Spinal cord (tissue), 9 donors: ENCODE measurements at regions not wholly inside any gene's neighbourhood (a gene's known extent, or its start where the extent isn't known, plus 50 kb on each side); places are given as distances from the start of the nearest gene placed in this dataset.

Source experiments
- DNase-seq, 6 donors: peaks; one replicate each; pipeline versions ENCODE4 v3.0.0 to v3.0.0-alpha.2; 2013 to 2015; ENCODE audit warnings: low spot score in 6 of 6, low read depth in 4 of 6
- H3K27ac ChIP-seq: one replicate; pipeline ENCODE4 v1.5.1; 2013; ENCODE audit warnings: low read depth, low read length, control low read depth
- H3K27me3 ChIP-seq: one replicate; pipeline ENCODE4 v1.6.1; 2013; ENCODE audit warnings: low read length; ENCODE audit not compliant: control insufficient read depth, insufficient read depth
- H3K36me3 ChIP-seq: one replicate; pipeline ENCODE4 v1.6.1; 2013; ENCODE audit warnings: low read length; ENCODE audit not compliant: control insufficient read depth, insufficient read depth
- H3K4me1 ChIP-seq: one replicate; pipeline ENCODE4 v1.6.1; 2013; ENCODE audit warnings: low read length; ENCODE audit not compliant: control insufficient read depth, insufficient read depth
- H3K4me3 ChIP-seq: one replicate; pipeline ENCODE4 v1.5.1; 2013; ENCODE audit warnings: low read depth, low read length, control low read depth
- H3K9me3 ChIP-seq: one replicate; pipeline ENCODE4 v1.6.1; 2013; ENCODE audit warnings: low read length; ENCODE audit not compliant: control insufficient read depth, insufficient read depth
- WGBS: methylation state at CpG from one replicate; pipeline ENCODE4 v1.1.5; 2013; ENCODE audit warnings: missing lambda C conversion rate; ENCODE audit not compliant: insufficient coverage; 5-methylcytosine and 5-hydroxymethylcytosine counted together
- donor health status: healthy.

DNA sequence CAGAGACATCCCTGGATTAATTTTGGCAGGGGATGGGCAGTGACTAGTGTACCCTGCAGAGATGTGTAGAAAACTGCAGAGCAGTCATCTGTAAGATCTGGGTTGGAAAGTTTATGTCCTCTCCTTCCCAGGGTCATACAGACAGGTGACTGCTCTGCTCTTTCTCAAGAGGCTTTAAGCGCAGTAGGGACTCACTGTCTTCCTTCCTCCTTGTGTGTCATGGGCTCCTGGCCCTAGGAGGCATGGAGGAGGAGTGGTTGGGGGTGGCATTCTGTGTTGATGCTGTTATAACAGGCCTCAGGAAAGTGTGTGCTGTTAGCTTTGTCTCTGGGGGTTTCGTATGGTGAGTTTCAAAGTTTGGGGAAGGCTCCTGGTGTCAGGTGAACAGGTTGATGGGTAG is 130.5 kb upstream of the MGAT5 start:
- Histone ChIP-seq H3K4me3 (no peak overlapping the region), H3K4me1 (peaks cover 32% of the 10 kb centered on the region)

DNA sequence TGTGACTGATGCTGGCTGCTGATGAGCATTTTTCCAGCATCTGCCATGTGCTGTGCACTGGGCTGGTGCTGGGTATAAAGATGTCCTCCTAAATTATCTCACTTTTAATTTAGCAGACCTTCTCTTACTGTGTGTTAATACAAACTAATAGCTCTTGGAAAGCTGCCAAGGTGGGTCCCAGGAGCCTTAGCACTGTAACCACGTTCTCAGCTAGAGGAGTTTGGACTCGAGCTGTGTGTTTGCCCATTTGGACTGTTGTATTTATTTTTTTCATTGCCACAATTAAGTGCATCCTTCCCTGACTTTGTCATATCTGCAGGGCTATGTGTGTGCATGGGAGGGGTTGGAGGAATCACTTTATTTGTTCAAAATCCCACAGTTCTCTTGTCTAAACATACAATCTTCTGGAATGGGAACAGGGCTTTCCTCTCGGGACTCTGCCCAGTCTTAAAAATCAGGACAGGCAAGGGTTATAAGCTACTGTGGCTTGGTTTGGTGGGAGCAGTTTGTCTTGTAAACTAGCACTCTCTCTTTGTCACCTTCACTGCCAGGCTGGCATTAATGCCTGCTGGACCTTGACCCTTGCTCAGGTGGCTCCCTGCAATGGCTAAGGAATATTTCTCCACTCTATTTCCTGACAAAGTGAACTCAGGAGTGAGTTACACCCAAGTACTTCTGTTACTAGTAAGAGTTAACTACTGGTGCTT is 129.7 kb upstream of the MGAT5 start:
- no peaks in the 10 kb centered on the region for H3K36me3 ChIP-seq
- DNase-seq: peak in 3 of 6 donors; percentile 31 to 92 (median 33)
- no peaks in the 10 kb centered on the region for H3K27me3 ChIP-seq
- peaks cover 32% of the 10 kb centered on the region for H3K4me1 ChIP-seq
- WGBS: no CpG with 5 or more reads among the region's 3 CpGs
- H3K9me3 ChIP-seq: no peaks in the 10 kb centered on the region
- no peak overlapping the region for H3K4me3 ChIP-seq
- no peak overlapping the region for H3K27ac ChIP-seq

More for the DNA sequence above, 130.5 kb upstream of the MGAT5 start:
- no peak for DNase-seq
- Histone ChIP-seq H3K27me3 (no peaks in the 10 kb centered on the region), H3K27ac (no peak overlapping the region), H3K36me3 (no peaks in the 10 kb centered on the region), H3K9me3 (no peaks in the 10 kb centered on the region)
- 96% methylated on average over 2 of the region's 2 CpGs for WGBS

DNA sequence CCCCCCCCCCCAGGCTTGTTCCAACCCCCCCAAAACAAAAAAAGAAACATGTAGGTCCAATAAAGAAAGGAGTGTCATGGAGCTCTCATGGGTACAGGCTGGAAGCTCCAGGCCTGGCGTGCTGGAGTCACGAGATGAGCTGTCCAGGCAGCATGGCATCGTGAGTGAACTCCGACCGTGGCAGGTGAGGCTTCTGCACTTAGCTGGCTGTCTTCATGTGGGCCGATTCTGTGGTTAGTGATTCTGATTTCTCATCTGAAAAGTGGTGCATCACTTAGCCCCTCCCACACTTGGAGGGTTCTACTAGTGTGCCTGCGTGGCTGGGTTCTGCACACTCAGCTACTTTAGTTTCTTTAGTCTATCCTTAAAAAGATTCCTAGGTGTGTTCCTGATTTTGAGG is 126.4 kb upstream of the MGAT5 start:
- Histone ChIP-seq H3K4me1 (peaks cover 17% of the 10 kb centered on the region), H3K27me3 (no peaks in the 10 kb centered on the region), H3K36me3 (no peaks in the 10 kb centered on the region), H3K27ac (no peak overlapping the region), H3K9me3 (no peaks in the 10 kb centered on the region), H3K4me3 (no peak overlapping the region)
- DNase-seq: no peak
- WGBS: 94% methylated on average over 4 of the region's 7 CpGs

DNA sequence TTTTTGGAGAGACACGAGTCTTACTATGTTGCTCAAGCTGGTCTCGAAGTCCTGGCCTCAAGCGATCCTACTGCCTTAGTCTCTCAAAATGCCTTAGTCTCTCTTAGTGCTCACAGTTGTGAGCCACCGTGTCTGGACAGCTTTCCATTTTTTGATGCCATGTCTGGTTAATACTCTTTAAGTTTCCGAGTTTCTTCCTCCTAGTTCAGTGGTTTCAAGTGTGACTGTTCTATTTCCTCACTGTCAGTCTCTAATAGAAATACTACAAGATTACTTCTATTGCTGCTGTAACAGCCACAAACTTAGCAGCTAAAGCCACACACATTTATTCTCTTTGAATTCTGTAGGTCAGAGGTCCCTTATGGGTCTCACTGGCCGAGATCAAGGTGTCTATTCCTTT is 125.1 kb upstream of the MGAT5 start:
- no peak overlapping the region for H3K27ac ChIP-seq
- no peaks in the 10 kb centered on the region for H3K36me3 ChIP-seq
- H3K4me1 ChIP-seq: peaks cover 13% of the 10 kb centered on the region
- H3K4me3 ChIP-seq: no peak overlapping the region
- H3K27me3 ChIP-seq: no peaks in the 10 kb centered on the region
- WGBS: 90% methylated on average over 5 of the region's 6 CpGs
- no peaks in the 10 kb centered on the region for H3K9me3 ChIP-seq
- no peak for DNase-seq

DNA sequence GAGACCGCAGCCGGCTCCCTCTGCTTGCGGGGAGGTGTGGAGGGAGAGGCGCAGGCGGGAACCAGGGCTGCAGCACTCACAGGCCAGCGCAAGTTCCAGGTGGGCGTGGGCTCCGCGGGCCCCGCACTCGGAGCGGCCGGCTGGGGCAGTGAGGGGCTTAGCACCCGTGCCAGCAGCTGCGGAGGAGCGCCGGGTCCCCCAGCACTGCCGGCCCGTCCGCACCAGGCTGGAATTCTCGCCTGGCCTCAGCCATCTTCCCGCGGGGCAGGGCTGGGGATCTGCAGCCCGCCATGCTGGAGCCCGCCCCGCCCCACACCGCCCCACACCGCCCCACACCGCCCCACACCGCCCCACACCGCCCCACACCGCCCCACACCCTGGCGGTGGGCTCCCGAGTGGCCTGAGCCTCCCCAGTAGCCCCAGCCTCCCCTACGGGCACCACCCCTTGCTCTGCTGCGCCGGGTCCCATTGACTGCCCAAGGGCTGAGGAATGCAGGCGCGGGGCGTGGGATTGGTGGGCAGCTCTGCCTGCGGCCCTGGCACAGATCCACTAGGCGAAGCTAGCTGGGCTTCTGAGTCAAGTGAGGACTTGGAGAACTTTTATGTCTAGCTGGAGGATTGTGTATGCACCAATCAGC is 123.9 kb upstream of the MGAT5 start:
- H3K9me3 ChIP-seq: no peaks in the 10 kb centered on the region
- H3K4me1 ChIP-seq: peaks cover 3% of the 10 kb centered on the region
- 95% methylated on average over 27 of the region's 42 CpGs for WGBS
- H3K27me3 ChIP-seq: no peaks in the 10 kb centered on the region
- H3K4me3 ChIP-seq: no peak overlapping the region
- H3K27ac ChIP-seq: no peak overlapping the region
- DNase-seq: no peak
- H3K36me3 ChIP-seq: no peaks in the 10 kb centered on the region

DNA sequence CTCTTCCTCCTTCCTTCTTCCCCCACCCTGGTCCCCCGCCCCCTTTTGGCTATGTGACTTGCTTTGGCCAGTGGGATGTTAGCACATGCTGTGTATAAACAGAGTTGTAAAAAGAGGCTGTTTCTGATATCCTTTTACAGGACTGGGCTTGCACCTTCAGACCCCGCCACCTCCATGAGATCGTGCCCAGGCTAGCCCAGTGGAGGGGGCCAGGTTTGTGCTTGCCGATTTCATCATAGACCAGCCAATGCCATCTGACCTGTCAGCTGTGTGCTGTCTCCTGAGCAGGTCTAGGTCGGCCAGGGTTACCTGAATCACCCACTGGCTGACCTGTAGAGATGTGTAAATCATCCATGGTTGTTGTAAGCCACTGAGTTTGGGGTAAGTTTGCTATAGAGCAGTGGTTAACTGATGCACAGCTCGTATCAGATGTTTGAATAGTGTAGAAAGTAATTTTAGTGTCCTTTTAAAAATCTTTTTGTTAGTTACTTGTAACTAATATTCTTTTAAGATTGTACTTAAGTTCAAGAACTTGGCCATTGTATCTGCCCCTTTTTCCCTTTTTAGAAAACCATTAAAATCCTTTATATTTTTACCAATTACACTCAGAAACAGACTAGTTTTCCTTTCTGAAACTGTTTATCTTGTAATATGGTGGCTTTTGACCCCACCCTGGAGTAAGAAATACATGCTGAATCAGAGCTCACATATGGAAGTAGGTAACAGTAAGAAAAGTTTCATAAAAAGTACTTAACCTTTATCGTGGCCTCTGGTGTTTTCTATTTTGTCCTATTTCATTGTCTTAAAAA is 122.0 kb upstream of the MGAT5 start:
- Histone ChIP-seq H3K9me3 (no peaks in the 10 kb centered on the region), H3K27me3 (no peaks in the 10 kb centered on the region), H3K4me3 (no peak overlapping the region), H3K36me3 (no peaks in the 10 kb centered on the region), H3K4me1 (peaks cover 3% of the 10 kb centered on the region), H3K27ac (no peak overlapping the region)
- DNase-seq: no peak
- WGBS: 83% methylated on average over 4 of the region's 7 CpGs

DNA sequence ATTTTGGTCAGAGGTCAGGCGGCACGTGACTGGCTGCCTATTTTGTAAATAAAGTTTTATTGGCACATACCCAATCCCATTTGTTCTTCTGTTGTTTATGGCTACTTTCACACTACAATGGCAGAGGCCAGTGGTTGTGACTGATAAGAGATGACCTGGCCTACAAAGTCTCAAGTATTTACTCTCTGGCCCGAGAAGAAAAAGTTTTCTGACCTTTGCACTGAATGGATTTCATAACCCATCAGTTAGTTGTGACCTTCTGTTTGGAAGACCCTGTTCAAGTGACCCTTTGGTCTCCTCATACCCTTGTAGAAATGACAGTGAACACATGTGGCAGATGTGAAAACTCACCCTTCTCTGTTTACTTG is 121.4 kb upstream of the MGAT5 start:
- Histone ChIP-seq H3K27me3 (no peaks in the 10 kb centered on the region), H3K4me1 (peaks cover 6% of the 10 kb centered on the region), H3K27ac (no peak overlapping the region), H3K9me3 (no peaks in the 10 kb centered on the region), H3K36me3 (no peaks in the 10 kb centered on the region), H3K4me3 (no peak overlapping the region)
- no CpG with 5 or more reads among the region's 3 CpGs for WGBS
- DNase-seq: no peak

DNA sequence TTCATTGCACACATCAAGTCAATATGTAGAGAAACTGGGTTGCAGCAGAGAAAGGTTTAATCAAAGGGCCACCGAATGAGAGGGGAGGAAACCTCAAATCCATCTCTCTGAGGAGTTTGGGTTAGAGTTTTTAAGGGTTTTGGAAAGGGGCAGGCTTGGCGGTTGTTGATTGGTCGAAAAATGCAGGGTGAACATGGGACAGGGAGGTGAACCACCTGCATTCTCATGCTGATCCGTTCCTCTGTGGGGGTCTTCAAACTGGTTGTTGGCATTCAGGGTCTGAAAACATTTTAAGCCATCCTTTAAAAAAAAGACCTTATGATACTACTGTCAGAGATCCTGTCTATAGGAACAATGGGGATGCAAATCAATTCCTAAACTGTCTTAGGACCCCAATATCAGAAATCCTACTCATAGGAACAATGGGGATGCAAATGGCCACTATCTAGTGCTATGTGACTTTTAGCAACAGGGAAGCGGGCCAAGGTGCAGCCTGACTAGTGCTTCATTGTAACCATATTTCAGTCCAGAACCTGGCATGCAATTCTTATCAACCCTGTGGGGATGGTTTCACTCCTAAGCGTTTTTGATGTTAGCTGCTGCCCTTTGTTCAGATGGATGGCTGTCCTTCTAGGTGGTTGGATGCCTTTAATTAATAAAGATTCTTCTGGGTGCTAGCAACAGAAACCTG is 120.1 kb upstream of the MGAT5 start:
- H3K9me3 ChIP-seq: no peaks in the 10 kb centered on the region
- no peak overlapping the region for H3K4me3 ChIP-seq
- no peaks in the 10 kb centered on the region for H3K36me3 ChIP-seq
- no peak for DNase-seq
- H3K4me1 ChIP-seq: peaks cover 4% of the 10 kb centered on the region
- WGBS: 73% methylated on average over 3 of the region's 6 CpGs
- H3K27me3 ChIP-seq: no peaks in the 10 kb centered on the region
- no peak overlapping the region for H3K27ac ChIP-seq

DNA sequence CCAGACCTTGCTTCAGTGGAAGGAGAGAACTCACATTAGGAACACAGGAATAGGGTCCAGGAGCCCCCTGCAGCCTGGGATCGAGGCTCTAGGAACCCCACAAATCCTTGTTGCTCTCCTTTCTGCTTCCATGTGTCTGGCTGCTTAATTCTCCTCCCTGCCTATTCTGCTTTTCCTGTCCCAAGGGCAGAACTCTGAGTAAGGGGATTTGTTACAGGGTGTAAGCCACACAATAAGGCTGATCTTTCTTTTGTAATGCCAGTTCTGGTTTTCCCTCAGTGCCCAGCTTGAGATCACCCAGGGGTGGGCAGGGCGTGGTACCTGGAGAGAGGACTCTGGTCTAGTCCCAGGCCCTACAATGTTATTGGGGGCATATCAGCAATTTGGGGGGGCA is 119.6 kb upstream of the MGAT5 start:
- no peak for DNase-seq
- Histone ChIP-seq H3K36me3 (no peaks in the 10 kb centered on the region), H3K4me3 (no peak overlapping the region), H3K9me3 (no peaks in the 10 kb centered on the region), H3K27ac (no peak overlapping the region), H3K4me1 (peaks cover 4% of the 10 kb centered on the region), H3K27me3 (no peaks in the 10 kb centered on the region)
- WGBS: 69% methylated on average over 2 of the region's 2 CpGs
